ENCODE measurements at regions not wholly inside any gene's neighbourhood (a gene's known extent, or its start where the extent isn't known, plus 50 kb on each side); places are given as distances from the start of the nearest gene placed in this dataset.

DNA sequence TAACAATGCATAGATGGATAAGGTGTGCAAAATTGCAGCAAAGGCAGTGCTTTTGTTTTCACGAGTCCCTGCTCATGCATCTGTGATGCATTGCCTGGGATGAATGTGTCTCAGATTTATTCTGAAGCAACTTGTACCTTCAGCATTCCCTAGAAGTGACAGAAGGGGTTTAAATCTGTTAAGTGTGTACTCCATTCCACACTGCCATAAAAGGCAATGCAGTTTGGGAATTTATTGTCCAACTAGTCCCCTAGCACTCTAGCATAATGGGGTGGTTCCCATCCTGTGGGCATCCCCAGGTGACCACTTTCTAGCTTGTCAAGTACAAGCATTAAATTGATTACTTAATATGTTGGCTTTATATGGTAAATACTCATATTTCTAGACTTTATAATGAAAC is 306.5 kb upstream of the CBLB start:
- no peak for DNase-seq (ENCODE audit: low spot score)

DNA sequence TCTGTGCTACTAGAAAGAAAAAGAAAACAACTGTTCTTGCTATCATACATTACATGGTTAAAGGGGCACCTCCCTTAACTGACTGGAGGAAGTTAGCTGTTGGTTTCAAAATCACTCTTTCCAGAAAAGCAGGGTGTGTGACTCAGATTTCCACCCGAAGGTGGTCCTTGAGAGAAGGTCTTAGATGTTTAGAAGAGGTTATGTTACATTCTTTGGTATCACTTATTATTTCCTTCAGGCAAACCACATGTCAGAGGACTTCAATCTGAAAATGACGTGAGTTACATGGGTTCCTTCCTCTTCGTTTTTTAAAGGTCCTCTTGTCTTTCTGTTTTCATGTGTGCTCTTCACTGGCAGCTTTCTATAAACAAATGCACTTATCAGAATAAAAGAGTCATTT is 307.9 kb upstream of the CBLB start:
- peak; percentile 3 for DNase-seq (ENCODE audit: low spot score)

GRCh38 chr3:106182950-106183511 is 314.2 kb upstream of the CBLB start:
- no peak for DNase-seq (ENCODE audit: low spot score)

GRCh38 chr3:106183762-106184391 is 315.1 kb upstream of the CBLB start:
- peak; percentile 26 for DNase-seq (ENCODE audit: low spot score)

- DNase-seq (ENCODE audit: low spot score), result no peak
Observed at GRCh38 chr3:106184540-106185457, 316.0 kb upstream of the CBLB start.

GRCh38 chr3:106185949-106186348 is 317.1 kb upstream of the CBLB start:
- DNase-seq (ENCODE audit: low spot score), result no peak

- DNase-seq (ENCODE audit: low spot score), result no peak
Observed at GRCh38 chr3:106190296-106190695, 321.5 kb upstream of the CBLB start.

GRCh38 chr3:106191211-106191610 is 322.4 kb upstream of the CBLB start:
- no peak for DNase-seq (ENCODE audit: low spot score)

DNA sequence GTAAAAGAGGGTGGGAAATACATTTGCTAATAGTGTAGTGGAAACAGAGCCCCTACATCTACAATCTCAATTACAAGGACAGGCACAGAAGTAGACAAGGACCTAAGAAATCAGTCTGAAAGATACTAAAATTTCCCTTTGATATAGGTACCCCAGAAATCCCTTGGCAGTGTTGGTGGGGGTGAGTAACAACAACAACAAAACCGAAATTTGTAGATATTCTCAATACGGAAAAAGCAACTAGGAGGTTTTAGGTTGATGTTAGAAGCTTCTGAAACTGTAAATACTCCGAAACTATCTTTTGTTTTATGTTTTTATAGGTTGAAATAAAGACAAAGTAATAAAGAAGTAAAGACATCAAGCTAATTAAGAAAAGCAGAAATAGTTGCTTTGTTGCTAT is 323.1 kb upstream of the CBLB start:
- no peak for DNase-seq (ENCODE audit: low spot score)

- no peak for DNase-seq (ENCODE audit: low spot score)
Observed at GRCh38 chr3:106193876-106194275, 325.1 kb upstream of the CBLB start.

DNA sequence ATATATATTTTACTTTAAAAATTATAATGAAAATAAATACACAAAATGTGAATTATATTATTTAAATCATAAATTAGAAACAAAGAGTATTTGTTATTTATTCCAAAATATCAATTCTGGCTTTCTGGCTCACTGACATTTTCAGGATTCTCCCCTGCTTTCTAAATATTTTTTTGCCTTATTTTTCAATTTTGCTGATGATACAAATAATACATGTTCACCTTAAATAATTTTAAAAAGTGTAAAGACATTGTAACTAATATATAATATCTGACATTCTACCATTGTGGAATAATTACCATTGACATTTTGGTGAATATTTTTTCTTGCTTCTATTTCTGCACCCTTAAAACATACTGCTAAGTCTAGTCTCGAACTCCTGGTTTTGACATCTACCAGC is 325.9 kb upstream of the CBLB start:
- no peak for DNase-seq (ENCODE audit: low spot score)

GRCh38 chr3:106197532-106198194 is 328.9 kb upstream of the CBLB start:
- DNase-seq (ENCODE audit: low spot score), result no peak

DNA sequence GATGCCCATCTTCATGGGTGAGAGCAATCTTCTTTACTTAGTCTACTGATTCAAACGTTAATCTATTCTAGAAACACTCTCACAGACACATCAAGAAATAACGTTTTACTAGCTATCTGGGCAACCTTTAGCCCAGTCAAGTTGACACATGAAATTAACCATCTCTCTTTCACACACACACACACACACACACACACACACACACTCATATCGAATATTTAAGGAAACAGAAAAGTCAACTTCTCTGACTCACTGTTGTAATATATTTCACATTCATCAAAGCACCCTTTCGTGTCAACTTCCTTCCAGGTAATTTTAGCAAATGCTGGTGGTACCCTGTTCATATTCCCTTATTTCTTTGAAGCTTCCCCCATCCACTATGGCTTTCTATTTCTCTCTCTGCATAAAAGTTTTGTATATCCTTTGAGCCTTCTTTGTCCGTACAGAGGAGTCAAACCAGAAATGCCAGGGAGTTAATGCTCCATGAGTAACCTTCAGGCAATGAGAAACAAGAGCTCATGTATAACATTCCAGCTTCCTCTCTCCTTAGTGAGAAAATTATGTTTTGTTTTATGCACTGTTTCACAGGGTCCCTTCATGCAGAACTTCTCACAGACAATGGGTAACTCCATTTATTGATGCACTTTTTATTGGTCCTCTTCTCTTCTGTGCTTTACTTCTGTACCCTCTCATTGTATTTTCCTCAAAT is 335.5 kb upstream of the CBLB start:
- no peak for DNase-seq (ENCODE audit: low spot score)

- no peak for DNase-seq (ENCODE audit: low spot score)
Observed at GRCh38 chr3:106206146-106206545, 337.3 kb upstream of the CBLB start.

- DNase-seq (ENCODE audit: low spot score), result no peak
Observed at GRCh38 chr3:106206613-106207012, 337.8 kb upstream of the CBLB start.

DNA sequence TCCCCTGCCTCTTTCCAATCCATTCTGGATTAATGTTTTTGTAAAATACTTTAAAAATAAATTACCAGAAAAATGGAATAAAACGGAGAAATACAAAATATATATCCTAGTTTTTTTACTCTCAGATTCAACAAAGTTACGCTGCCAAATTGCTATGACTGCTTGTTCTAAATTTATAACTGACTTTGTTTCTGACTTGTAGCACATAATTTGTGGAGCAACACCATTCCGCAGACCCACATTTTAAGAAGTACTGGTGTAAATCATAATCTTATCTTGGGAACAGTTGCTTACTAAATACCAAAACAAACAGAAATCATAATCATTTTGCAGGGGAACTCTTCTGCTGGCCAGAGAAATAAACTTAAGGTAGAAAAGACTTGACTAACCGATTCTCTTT is 339.4 kb upstream of the CBLB start:
- no peak for DNase-seq (ENCODE audit: low spot score)

DNA sequence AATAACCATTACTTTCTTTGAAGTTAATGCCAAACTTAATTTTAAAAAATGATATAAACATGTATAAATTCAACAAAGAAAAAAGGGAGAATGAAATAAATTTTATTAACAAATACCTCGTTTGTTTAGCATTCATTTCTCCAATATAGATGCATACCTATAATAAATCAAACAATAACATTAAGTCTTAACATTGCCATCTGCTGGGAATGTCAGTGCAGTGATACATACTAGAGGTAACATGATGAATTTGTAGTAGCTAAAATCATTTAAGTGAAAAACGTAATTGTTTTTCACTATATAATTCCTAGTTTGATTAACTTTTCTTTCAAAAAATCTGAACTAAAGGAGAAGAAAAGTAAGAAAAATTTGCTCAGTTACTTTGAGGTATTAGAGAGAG is 340.2 kb upstream of the CBLB start:
- DNase-seq (ENCODE audit: low spot score), result no peak

DNA sequence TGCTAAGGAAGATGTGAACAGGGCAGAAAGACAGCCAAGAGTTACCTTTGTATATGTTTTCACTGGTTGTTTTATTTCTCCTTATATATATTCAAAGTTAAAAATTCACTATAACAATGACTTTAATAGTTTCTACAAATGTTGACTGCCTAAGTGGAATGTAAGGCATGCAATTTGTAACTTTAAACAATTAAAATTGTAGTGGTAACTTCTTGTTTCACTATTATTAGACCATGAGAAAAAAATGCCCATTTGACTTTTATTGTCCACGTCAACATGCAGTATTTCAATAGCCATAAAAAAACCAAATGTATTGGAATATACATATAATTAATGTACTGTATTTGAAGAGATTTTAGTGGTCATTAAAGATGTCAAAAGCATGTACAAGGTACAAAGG is 340.7 kb upstream of the CBLB start:
- DNase-seq (ENCODE audit: low spot score), result no peak

GRCh38 chr3:106210923-106211322 is 342.1 kb upstream of the CBLB start:
- DNase-seq (ENCODE audit: low spot score), result no peak

DNA sequence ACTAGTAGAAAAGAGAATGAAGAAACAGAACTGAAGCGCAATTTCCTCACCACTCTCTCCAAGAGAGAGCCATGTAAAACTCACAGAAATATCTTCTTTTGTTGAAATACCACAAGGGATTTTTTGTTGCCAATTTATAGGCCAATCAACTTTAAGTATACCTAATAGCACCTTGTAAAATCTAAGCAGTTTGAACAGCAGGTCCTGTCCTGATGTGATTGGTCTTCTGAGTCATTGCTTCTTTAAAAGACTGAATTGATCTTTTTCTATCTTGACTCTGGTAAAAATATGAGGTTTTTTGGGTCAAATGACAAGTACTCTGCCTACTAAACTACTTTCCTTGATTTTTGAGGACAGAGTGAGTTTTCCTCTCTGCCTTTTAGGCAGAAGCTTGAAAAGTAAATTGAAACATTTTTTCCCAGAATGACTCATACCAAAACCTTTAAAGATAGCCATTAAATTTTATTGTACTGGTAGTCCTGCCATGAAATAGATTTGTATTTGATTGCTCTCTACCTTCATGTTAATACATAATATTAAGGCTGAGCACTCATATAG is 343.9 kb upstream of the CBLB start:
- DNase-seq (ENCODE audit: low spot score), result no peak

GRCh38 chr3:106213954-106214353 is 345.1 kb upstream of the CBLB start:
- DNase-seq (ENCODE audit: low spot score), result no peak

DNA sequence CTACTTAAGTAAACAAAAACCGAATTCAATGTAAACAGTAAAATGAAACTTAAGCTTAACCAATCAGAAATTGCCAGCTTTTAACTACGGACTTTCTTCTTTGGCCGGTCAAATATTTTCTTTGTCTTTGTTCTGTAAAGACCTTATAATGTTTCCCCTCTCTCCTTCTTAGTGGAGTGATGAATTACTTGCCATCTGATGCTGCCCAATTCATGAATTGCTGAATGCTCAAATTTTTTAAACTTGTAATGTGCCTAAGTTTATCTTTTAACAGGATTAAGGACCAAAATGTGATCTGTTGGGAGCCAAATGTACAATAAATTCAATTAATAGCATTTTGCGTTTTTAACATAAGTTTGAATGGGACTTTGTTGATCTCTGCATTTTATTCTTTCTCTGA is 345.8 kb upstream of the CBLB start:
- no peak for DNase-seq (ENCODE audit: low spot score)
